Endothelial cell of umbilical vein (primary cell): ENCODE measurements at regions not wholly inside any gene's neighbourhood (a gene's known extent, or its start where the extent isn't known, plus 50 kb on each side); places are given as distances from the start of the nearest gene placed in this dataset.

ENCODE experiments used
- BruUV-seq: library from RNA; stranded (reverse); fragments of 400-500 nt; replicated peaks from 2 replicates; lab custom pipeline; 2021; lab: Mats Ljungman, UMichigan
- CTCF ChIA-PET: fragments of 300-600, 350-600 bp; sonication (Branson Sonifier 250); formaldehyde crosslinking; loops from one replicate; lab custom pipeline; 2021; ENCODE audit warnings: antibody characterized with exemption, inconsistent platforms; lab: Charles Lee
- POLR2A ChIA-PET: fragments of 300-600, 350-600 bp; sonication (Branson Sonifier 250); formaldehyde crosslinking; loops from one replicate; lab custom pipeline; 2021; ENCODE audit warnings: antibody characterized with exemption, inconsistent platforms; lab: Charles Lee
- DNase-seq: peaks from one replicate; pipeline ENCODE4 v3.0.0-alpha.2; 2011; ENCODE audit warnings: low read depth, low spot score
- FAIRE-seq: peaks from 2 replicates; lab custom pipeline; 2011; peaks lifted over from hg19 to GRCh38; lab: Jason Lieb, UNC
- H2AFZ ChIP-seq: 2 replicates; pipeline ENCODE4 v1.6.0; 2012; ENCODE audit warnings: low read depth, low read length, control low read depth, inconsistent platforms
- H3K27ac ChIP-seq: 2 replicates; pipeline ENCODE4 v1.5.1; 2011; ENCODE audit warnings: low read depth, mild to moderate bottlenecking, control low read depth, low read length, moderate library complexity; ENCODE audit not compliant: insufficient read depth
- H3K27me3 ChIP-seq, 2 experiments: 2 replicates each; pipeline versions ENCODE4 v1.6.0 to v1.6.1; 2011; ENCODE audit warnings: low read length in 2 of 2, mixed read lengths in 1 of 2; ENCODE audit not compliant: control insufficient read depth in 2 of 2, insufficient read depth in 2 of 2
- H3K36me3 ChIP-seq, 2 experiments: 2 replicates in 1 of 2; 3 replicates in 1 of 2; pipeline ENCODE4 v1.5.1; 2011; ENCODE audit warnings: low read length in 2 of 2, mild to moderate bottlenecking in 1 of 2, moderate library complexity in 1 of 2; ENCODE audit not compliant: control insufficient read depth in 2 of 2, insufficient read depth in 2 of 2; ENCODE audit errors: extremely low read depth in 1 of 2
- H3K4me1 ChIP-seq: 3 replicates; pipeline ENCODE4 v1.5.1; 2011; ENCODE audit warnings: mild to moderate bottlenecking, low read length; ENCODE audit not compliant: control insufficient read depth, insufficient read depth; ENCODE audit errors: extremely low read depth
- H3K4me2 ChIP-seq: 2 replicates; pipeline ENCODE4 v1.6.1; 2011; ENCODE audit warnings: low read length, control low read depth, mixed read lengths; ENCODE audit not compliant: insufficient read depth
- H3K4me3 ChIP-seq, 3 experiments: fragments of 200-600 bp in 1 of 3; sonication (generic), shearing (Covaris generic) in 1 of 3; replicated peaks in 1 of 3; 2 replicates each; pipeline ENCODE4 v1.5.1; 2011 to 2016; ENCODE audit warnings: control low read depth in 3 of 3, low read length in 3 of 3, mild to moderate bottlenecking in 2 of 3, inconsistent platforms in 1 of 3, low read depth in 1 of 3, moderate library complexity in 1 of 3; ENCODE audit not compliant: insufficient read depth in 1 of 3
- H3K79me2 ChIP-seq: 2 replicates; pipeline ENCODE4 v1.6.0; 2012; ENCODE audit warnings: low read length, inconsistent platforms; ENCODE audit not compliant: control insufficient read depth, insufficient read depth
- H3K9ac ChIP-seq: replicated peaks from 2 replicates; pipeline ENCODE3; 2011; ENCODE audit warnings: low read length, control low read depth; ENCODE audit not compliant: insufficient read depth; ENCODE audit errors: extremely low read depth
- H3K9me1 ChIP-seq: replicated peaks from 3 replicates; pipeline ENCODE4 v1.6.0; 2011; ENCODE audit warnings: mild to moderate bottlenecking, low read length; ENCODE audit not compliant: control insufficient read depth, insufficient read depth; ENCODE audit errors: extremely low read depth
- H3K9me3 ChIP-seq: replicated peaks from 2 replicates; pipeline ENCODE4 v1.5.1; 2012; ENCODE audit warnings: low read length, inconsistent platforms; ENCODE audit not compliant: control insufficient read depth, insufficient read depth
- H4K20me1 ChIP-seq: replicated peaks from 2 replicates; pipeline ENCODE3; 2011; ENCODE audit warnings: mild to moderate bottlenecking, low read length; ENCODE audit not compliant: control insufficient read depth, insufficient read depth; ENCODE audit errors: extremely low read depth
- EZH2 ChIP-seq: IDR thresholded peaks from 2 replicates; pipeline ENCODE4 v1.6.1; 2012; ENCODE audit warnings: borderline replicate concordance, low read depth, mild to moderate bottlenecking, moderate library complexity, low read length, inconsistent platforms; ENCODE audit not compliant: severe bottlenecking
- FOS ChIP-seq: IDR thresholded peaks from 2 replicates; pipeline ENCODE4 v1.6.1; 2011; ENCODE audit warnings: mild to moderate bottlenecking, low read length, moderate library complexity, borderline replicate concordance; ENCODE audit not compliant: insufficient read depth
- GATA2 ChIP-seq: IDR thresholded peaks from 2 replicates; pipeline ENCODE4 v1.7.0; 2011; ENCODE audit warnings: low read depth, mild to moderate bottlenecking, moderate library complexity, mixed read lengths, low read length; ENCODE audit not compliant: insufficient read length, insufficient read depth
- JUN ChIP-seq: IDR thresholded peaks from 2 replicates; pipeline ENCODE4 v1.6.1; 2011; ENCODE audit warnings: borderline replicate concordance, low read depth; ENCODE audit not compliant: insufficient read length, insufficient read depth
- MYC ChIP-seq: IDR thresholded peaks from one replicate; pipeline ENCODE4 v1.6.1; 2011; ENCODE audit warnings: mild to moderate bottlenecking, low read depth, low read length
- POLR2A ChIP-seq: IDR thresholded peaks from 2 replicates; pipeline ENCODE4 v1.6.1; 2012; ENCODE audit warnings: low read depth, mild to moderate bottlenecking, control low read depth, low read length
- POLR2AphosphoS5 ChIP-seq: IDR thresholded peaks from 2 replicates; pipeline ENCODE4 v1.6.1; 2012; ENCODE audit warnings: low read depth, mild to moderate bottlenecking, control low read depth, low read length, moderate library complexity; ENCODE audit not compliant: insufficient read depth
- dilution Hi-C: fragments of 300-500 bp; cut with MboI; formaldehyde crosslinking; loops from one replicate; pipeline ENCODE4 v1.15.0; 2019; ENCODE audit warnings: low sequenced_read_pairs; ENCODE audit not compliant: extremely low pct_ligation_motif_present
- intact Hi-C: fragments of 100-400 bp; cut with micrococcal nuclease; formaldehyde crosslinking; loops from one replicate; pipeline ENCODE4 v1.10.0; 2022
- TF ChIP-seq, protein P1 (sequence below): IDR thresholded peaks from 2 replicates; pipeline ENCODE4 v1.6.1; 2011; ENCODE audit not compliant: insufficient read depth, insufficient read length
- TF ChIP-seq, protein P2 (sequence below), 2 donors: IDR thresholded peaks; 1 replicate in 1 of 2; 2 replicates in 1 of 2; pipeline ENCODE4 v1.5.1; 2011; ENCODE audit warnings: low read length in 2 of 2, mild to moderate bottlenecking in 2 of 2, moderate library complexity in 2 of 2, control low read depth in 1 of 2, inconsistent platforms in 1 of 2, low read depth in 1 of 2; ENCODE audit not compliant: insufficient read depth in 1 of 2; ENCODE audit errors: extremely low read depth in 1 of 2

DNA sequence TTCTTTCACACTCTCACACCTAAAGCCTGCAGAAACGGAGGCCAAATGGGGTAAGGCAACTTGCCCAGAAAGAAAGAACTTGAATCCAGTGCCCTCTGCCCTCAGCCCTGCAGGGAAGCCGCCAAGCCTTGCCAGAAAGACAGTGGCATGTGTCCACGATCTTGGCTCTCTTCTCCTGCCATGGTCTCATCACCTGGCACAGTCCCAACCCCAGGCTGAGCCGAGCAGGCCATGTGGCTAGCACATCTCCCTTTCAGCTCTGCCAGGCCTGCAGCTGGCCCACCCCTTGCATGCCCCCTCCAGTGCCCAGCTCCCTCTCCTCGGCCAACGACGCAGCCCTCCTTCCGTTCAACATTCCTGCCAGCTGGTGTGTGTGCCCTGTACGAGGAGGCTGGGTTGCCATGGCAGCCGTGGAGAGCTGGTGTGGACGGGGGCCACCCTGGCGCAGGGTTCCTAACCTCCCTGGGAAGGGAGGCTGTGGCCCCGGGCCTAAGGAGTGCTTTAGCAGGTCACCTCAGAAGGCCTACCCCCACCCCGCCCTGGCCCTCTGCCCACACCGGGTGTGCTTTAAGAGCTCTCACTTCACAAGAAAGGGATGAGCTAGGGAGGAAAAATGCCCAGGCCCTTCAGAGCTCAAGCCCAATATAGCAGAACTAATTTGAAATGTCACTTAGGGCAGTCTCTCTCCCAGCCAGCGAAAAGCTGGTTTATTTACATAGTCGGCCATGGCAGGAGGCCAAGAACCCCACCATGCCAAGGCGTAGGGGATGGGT is 73.0 kb upstream of the PJA1 start:
- DNase-seq (no peak), FAIRE-seq (no peak)
- intact Hi-C loops = no loop called here
- H3K4me3 ChIP-seq = no peak overlapping the region
- ChIA-PET POLR2A (no interaction called here), CTCF (no interaction called here)
- no peak overlapping the region for H2AFZ ChIP-seq
- H3K9me3 ChIP-seq = no peaks in the 10 kb centered on the region
- no peaks in the 10 kb centered on the region for H3K4me1 ChIP-seq
- dilution Hi-C loops = no loop called here
- no peak overlapping the region for H3K4me2 ChIP-seq
- no peak overlapping the region for H3K9ac ChIP-seq
- TF ChIP-seq GATA2 (no peak), FOS (no peak), POLR2A (no peak), EZH2 (no peak), JUN (no peak), MYC (no peak), POLR2AphosphoS5 (no peak)
- TF ChIP-seq, protein P1, sequence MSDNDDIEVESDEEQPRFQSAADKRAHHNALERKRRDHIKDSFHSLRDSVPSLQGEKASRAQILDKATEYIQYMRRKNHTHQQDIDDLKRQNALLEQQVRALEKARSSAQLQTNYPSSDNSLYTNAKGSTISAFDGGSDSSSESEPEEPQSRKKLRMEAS = no peak
- TF ChIP-seq, protein P2, sequence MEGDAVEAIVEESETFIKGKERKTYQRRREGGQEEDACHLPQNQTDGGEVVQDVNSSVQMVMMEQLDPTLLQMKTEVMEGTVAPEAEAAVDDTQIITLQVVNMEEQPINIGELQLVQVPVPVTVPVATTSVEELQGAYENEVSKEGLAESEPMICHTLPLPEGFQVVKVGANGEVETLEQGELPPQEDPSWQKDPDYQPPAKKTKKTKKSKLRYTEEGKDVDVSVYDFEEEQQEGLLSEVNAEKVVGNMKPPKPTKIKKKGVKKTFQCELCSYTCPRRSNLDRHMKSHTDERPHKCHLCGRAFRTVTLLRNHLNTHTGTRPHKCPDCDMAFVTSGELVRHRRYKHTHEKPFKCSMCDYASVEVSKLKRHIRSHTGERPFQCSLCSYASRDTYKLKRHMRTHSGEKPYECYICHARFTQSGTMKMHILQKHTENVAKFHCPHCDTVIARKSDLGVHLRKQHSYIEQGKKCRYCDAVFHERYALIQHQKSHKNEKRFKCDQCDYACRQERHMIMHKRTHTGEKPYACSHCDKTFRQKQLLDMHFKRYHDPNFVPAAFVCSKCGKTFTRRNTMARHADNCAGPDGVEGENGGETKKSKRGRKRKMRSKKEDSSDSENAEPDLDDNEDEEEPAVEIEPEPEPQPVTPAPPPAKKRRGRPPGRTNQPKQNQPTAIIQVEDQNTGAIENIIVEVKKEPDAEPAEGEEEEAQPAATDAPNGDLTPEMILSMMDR (IDR thresholded peaks at IDR 0.05; ENCODE audit: extremely low read depth in 1 of 2, insufficient read depth in 1 of 2, low read depth in 1 of 2, low read length in 2 of 2) = no peak
- H4K20me1 ChIP-seq = no peaks in the 10 kb centered on the region
- H3K36me3 ChIP-seq = no peaks in the 10 kb centered on the region
- no peaks in the 10 kb centered on the region for H3K9me1 ChIP-seq
- H3K27me3 ChIP-seq = no peaks in the 10 kb centered on the region
- no peaks in the 10 kb centered on the region for H3K79me2 ChIP-seq
- BruUV-seq = no TSS peak
- H3K27ac ChIP-seq = no peak overlapping the region
